GM23248 (cell line): ENCODE measurements at regions not wholly inside any gene's neighbourhood (a gene's known extent, or its start where the extent isn't known, plus 50 kb on each side); places are given as distances from the start of the nearest gene placed in this dataset.
"Not testable (repeated sequence)": the region's sequence is repeated elsewhere in the genome, so short reads cannot be mapped to it uniquely, and the experiment has no call there.

Experiments
- DNase-seq: peaks from one replicate; pipeline ENCODE4 v3.0.0-alpha.2; 2015
- H2AFZ ChIP-seq: fragments of 200-600 bp; sonication (generic); 2 replicates; pipeline ENCODE4 v1.6.1; 2016; ENCODE audit warnings: antibody characterized with exemption
- H3F3A ChIP-seq: fragments of 200-600 bp; sonication (generic); 2 replicates; pipeline ENCODE4 v1.6.1; 2016; ENCODE audit warnings: mild to moderate bottlenecking, antibody characterized with exemption, mixed run types; ENCODE audit not compliant: insufficient read depth
- H3K27ac ChIP-seq: fragments of 200-600 bp; sonication (generic); 2 replicates; pipeline ENCODE4 v1.5.1; 2016; ENCODE audit warnings: mild to moderate bottlenecking
- H3K27me3 ChIP-seq: fragments of 200-600 bp; sonication (generic); replicated peaks from 2 replicates; pipeline ENCODE4 v1.6.1; 2016; ENCODE audit warnings: mild to moderate bottlenecking; ENCODE audit not compliant: insufficient read depth
- H3K36me3 ChIP-seq: fragments of 200-600 bp; sonication (generic); 2 replicates; pipeline ENCODE4 v1.6.1; 2016; ENCODE audit warnings: low read depth, mild to moderate bottlenecking
- H3K4me1 ChIP-seq: fragments of 200-600 bp; sonication (generic); 2 replicates; pipeline ENCODE4 v1.6.1; 2016; ENCODE audit warnings: mild to moderate bottlenecking; ENCODE audit not compliant: insufficient read depth
- H3K4me2 ChIP-seq: fragments of 200-600 bp; sonication (generic); one replicate; pipeline ENCODE4 v1.6.1; 2016; ENCODE audit warnings: mild to moderate bottlenecking; ENCODE audit not compliant: unreplicated experiment
- H3K4me3 ChIP-seq: fragments of 200-600 bp; sonication (generic); 2 replicates; pipeline ENCODE4 v1.5.1; 2016; ENCODE audit warnings: mild to moderate bottlenecking
- H3K79me2 ChIP-seq: fragments of 200-600 bp; sonication (generic); 2 replicates; pipeline ENCODE4 v1.6.1; 2016; ENCODE audit warnings: mild to moderate bottlenecking; ENCODE audit not compliant: insufficient read depth
- H3K9ac ChIP-seq: fragments of 200-600 bp; sonication (generic); 2 replicates; pipeline ENCODE4 v1.6.1; 2016; ENCODE audit warnings: mild to moderate bottlenecking
- H3K9me2 ChIP-seq: fragments of 200-600 bp; sonication (generic); 2 replicates; pipeline ENCODE4 v1.6.1; 2016; ENCODE audit warnings: mixed run types, mild to moderate bottlenecking, moderate library complexity; ENCODE audit not compliant: insufficient read depth
- H3K9me3 ChIP-seq: fragments of 200-600 bp; sonication (generic); one replicate; pipeline ENCODE4 v1.6.1; 2017; ENCODE audit warnings: low read depth
- H4K20me1 ChIP-seq: fragments of 200-600 bp; sonication (generic); 2 replicates; pipeline ENCODE4 v1.6.0; 2016; ENCODE audit not compliant: insufficient read depth
- EZH2 ChIP-seq: fragments of 200-600 bp; sonication (generic); IDR thresholded peaks from 2 replicates; pipeline ENCODE4 v1.6.1; 2018; ENCODE audit warnings: antibody characterized with exemption, mild to moderate bottlenecking; ENCODE audit not compliant: insufficient read depth, poor library complexity, severe bottlenecking
- EZH2phosphoT487 ChIP-seq: fragments of 200-600 bp; sonication (generic); IDR thresholded peaks from 2 replicates; pipeline ENCODE4 v1.6.1; 2018; ENCODE audit warnings: antibody characterized with exemption, moderate library complexity, mild to moderate bottlenecking, low read depth; ENCODE audit not compliant: insufficient read depth
- WGBS, 2 experiments: methylation state at CpG; one replicate each; pipeline ENCODE4 v1.1.6; 2015 to 2017; ENCODE audit warnings: low lambda C conversion rate in 2 of 2, low coverage in 1 of 2; ENCODE audit errors: missing lambda C conversion rate in 2 of 2; 5-methylcytosine and 5-hydroxymethylcytosine counted together
- in situ Hi-C: fragments of 300-500 bp; cut with MboI; formaldehyde crosslinking; loops from 2 replicates; pipeline ENCODE4 v1.15.0; 2020

DNA sequence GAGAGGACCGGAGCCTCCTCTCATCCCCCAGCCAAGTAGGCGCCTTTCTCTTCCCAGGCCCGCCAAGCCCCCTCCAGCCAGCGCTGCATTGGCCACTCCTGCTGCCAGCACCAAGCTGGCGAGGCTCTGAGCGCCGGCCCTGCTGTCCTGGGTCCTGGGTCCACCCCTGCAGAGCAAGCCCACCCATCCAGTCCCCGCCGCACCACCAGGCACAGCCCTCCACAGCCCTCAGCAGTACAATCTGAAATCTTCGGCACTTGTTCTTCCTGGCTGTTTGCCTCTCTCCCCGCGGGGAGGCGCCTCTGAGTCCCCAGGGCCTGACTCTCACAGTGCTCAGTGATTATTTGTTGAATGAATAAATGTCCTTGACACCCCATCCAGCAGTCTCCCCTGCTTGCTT, 236.4 kb upstream of the SGCG start:
- no peaks in the 10 kb centered on the region for H3K79me2 ChIP-seq
- H3F3A ChIP-seq: no peaks in the 10 kb centered on the region
- no peak for DNase-seq
- no peaks in the 10 kb centered on the region for H3K36me3 ChIP-seq
- no peaks in the 10 kb centered on the region for H3K9me2 ChIP-seq
- no peaks in the 10 kb centered on the region for H3K4me1 ChIP-seq
- H3K9ac ChIP-seq: no peak overlapping the region
- no peak overlapping the region for H3K4me3 ChIP-seq
- no peak overlapping the region for H3K4me2 ChIP-seq
- WGBS, 2 experiments: 57 to 66% methylated on average over 12 to 13 of the region's 13 CpGs
- no peaks in the 10 kb centered on the region for H3K27me3 ChIP-seq
- in situ Hi-C loops: no loop called here
- H4K20me1 ChIP-seq: no peaks in the 10 kb centered on the region
- no peak overlapping the region for H3K27ac ChIP-seq
- H3K9me3 ChIP-seq: no peaks in the 10 kb centered on the region
- no peak for TF ChIP-seq EZH2phosphoT487
- no peak for TF ChIP-seq EZH2
- H2AFZ ChIP-seq: no peak overlapping the region

DNA sequence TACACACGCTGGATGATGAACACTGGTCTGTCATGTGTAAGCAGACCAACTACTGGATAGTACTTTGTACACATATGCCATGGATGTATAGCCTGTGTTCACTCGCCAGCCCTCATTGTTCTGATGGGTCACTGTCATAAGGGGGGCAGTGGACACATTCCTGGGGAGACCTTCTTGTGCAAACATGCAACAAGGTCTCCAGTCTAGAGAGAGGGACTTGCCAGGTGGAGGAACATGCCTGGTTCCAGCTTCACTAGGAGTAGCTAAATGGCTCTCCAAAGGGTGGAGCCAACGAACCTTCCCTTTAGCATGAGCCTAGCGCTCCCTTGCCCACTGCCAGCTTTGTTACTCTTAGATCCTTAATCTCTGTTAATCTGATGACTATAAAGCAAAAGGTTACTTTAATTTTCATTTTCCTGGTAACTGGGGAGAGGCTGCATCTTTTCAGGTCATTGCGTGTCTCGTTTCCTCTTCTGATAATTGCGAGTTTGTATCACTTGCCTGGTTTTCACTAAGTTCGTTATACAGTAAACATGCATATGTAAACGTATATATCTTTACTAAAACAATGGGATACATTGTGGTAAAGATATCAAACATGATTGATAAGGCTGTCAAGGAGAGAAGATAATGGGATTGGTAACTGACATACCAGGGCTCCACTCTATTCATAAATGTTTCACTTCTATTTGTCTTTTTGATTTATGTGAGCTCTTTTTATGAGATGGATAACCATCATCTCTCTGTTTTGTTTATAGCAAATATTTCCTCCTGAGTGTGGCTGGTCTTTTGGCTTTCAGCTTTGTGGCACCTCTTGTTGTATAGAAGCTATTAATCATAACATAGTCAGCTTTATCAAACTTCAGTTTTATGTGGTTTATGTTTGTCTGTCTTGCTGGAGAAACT, 235.2 kb upstream of the SGCG start:
- no peak for TF ChIP-seq EZH2
- TF ChIP-seq EZH2phosphoT487: no peak
- Histone ChIP-seq H3F3A (no peaks in the 10 kb centered on the region), H3K27me3 (no peaks in the 10 kb centered on the region), H3K4me2 (no peak overlapping the region), H2AFZ (no peak overlapping the region), H3K79me2 (no peaks in the 10 kb centered on the region), H3K9me3 (no peaks in the 10 kb centered on the region), H3K4me1 (no peaks in the 10 kb centered on the region), H3K9ac (no peak overlapping the region), H4K20me1 (no peaks in the 10 kb centered on the region), H3K36me3 (no peaks in the 10 kb centered on the region), H3K9me2 (no peaks in the 10 kb centered on the region), H3K27ac (no peak overlapping the region), H3K4me3 (no peak overlapping the region)
- no peak for DNase-seq
- in situ Hi-C loops: no loop called here
- 54 to 55% methylated on average over 9 of the region's 9 CpGs for WGBS, 2 experiments

GRCh38 chr13:22948421-22948820, 232.4 kb upstream of the SGCG start:
- DNase-seq: no peak
- in situ Hi-C loops: no loop called here
- Histone ChIP-seq H3K4me2 (no peak overlapping the region), H3K27me3 (no peaks in the 10 kb centered on the region), H3K79me2 (no peaks in the 10 kb centered on the region), H3K9me3 (no peaks in the 10 kb centered on the region), H3K4me3 (no peak overlapping the region), H3K36me3 (no peaks in the 10 kb centered on the region), H3K9me2 (no peaks in the 10 kb centered on the region), H3K27ac (no peak overlapping the region), H3K9ac (no peak overlapping the region), H4K20me1 (no peaks in the 10 kb centered on the region), H3K4me1 (no peaks in the 10 kb centered on the region), H3F3A (no peaks in the 10 kb centered on the region), H2AFZ (no peak overlapping the region)
- TF ChIP-seq EZH2: no peak
- TF ChIP-seq EZH2phosphoT487: no peak
- 52 to 57% methylated on average over 13 of the region's 13 CpGs for WGBS, 2 experiments

- in situ Hi-C loops, H3K4me2 ChIP-seq, H3K4me1 ChIP-seq, H3K27ac ChIP-seq, H3K36me3 ChIP-seq, DNase-seq, H3K79me2 ChIP-seq, H2AFZ ChIP-seq, H3K9ac ChIP-seq, H3K27me3 ChIP-seq, H4K20me1 ChIP-seq, H3F3A ChIP-seq, H3K9me3 ChIP-seq, H3K4me3 ChIP-seq, H3K9me2 ChIP-seq: not testable (repeated sequence)
Measured at GRCh38 chr13:22952018-22952417, 228.8 kb upstream of the SGCG start.

GRCh38 chr13:22955147-22955546, 225.6 kb upstream of the SGCG start:
- H3K4me3 ChIP-seq, H3K4me2 ChIP-seq, DNase-seq, H2AFZ ChIP-seq, H3K27ac ChIP-seq, H4K20me1 ChIP-seq, H3K4me1 ChIP-seq, H3K9me2 ChIP-seq, H3K9ac ChIP-seq, H3F3A ChIP-seq, in situ Hi-C loops, H3K79me2 ChIP-seq, H3K36me3 ChIP-seq, H3K27me3 ChIP-seq, H3K9me3 ChIP-seq: not testable (repeated sequence)
- WGBS, 2 experiments: 29 to 31% methylated on average over 2 of the region's 2 CpGs

GRCh38 chr13:22956456-22957115, 224.2 kb upstream of the SGCG start:
- H3F3A ChIP-seq, H3K4me2 ChIP-seq, H3K9me2 ChIP-seq, H3K79me2 ChIP-seq, H2AFZ ChIP-seq, H3K27ac ChIP-seq, in situ Hi-C loops, H3K4me3 ChIP-seq, H3K4me1 ChIP-seq, H3K9ac ChIP-seq, H3K9me3 ChIP-seq, H3K36me3 ChIP-seq, H3K27me3 ChIP-seq, H4K20me1 ChIP-seq: not testable (repeated sequence)
- peak; percentile 18 for DNase-seq
- WGBS, 2 experiments: 52 to 54% methylated on average over 9 of the region's 9 CpGs

- H3K27ac ChIP-seq, H3K27me3 ChIP-seq, in situ Hi-C loops, H3K9ac ChIP-seq, H3K9me3 ChIP-seq, H3K79me2 ChIP-seq, H2AFZ ChIP-seq, H4K20me1 ChIP-seq, H3K4me1 ChIP-seq, DNase-seq, H3F3A ChIP-seq, H3K4me2 ChIP-seq, H3K36me3 ChIP-seq, H3K9me2 ChIP-seq, H3K4me3 ChIP-seq: not testable (repeated sequence)
- WGBS, 2 experiments: 77 to 84% methylated on average over 7 to 14 of the region's 14 CpGs
Measured at GRCh38 chr13:22959859-22960258, 220.9 kb upstream of the SGCG start.
